Neutrophil (primary cell): ENCODE measurements at regions not wholly inside any gene's neighbourhood (a gene's known extent, or its start where the extent isn't known, plus 50 kb on each side); places are given as distances from the start of the nearest gene placed in this dataset.

ENCODE experiments used
- H3K27ac ChIP-seq: fragments of 200-600 bp; sonication (generic); 2 replicates; pipeline ENCODE4 v1.5.1; 2016; ENCODE audit warnings: mild to moderate bottlenecking, moderate library complexity
- H3K27me3 ChIP-seq: fragments of 200-600 bp; sonication (generic); 2 replicates; pipeline ENCODE4 v1.6.0; 2016; ENCODE audit warnings: mild to moderate bottlenecking
- H3K36me3 ChIP-seq: fragments of 200-600 bp; sonication (generic); 2 replicates; pipeline ENCODE4 v1.5.1; 2017
- H3K4me1 ChIP-seq, 2 experiments: fragments of 200-600 bp in 1 of 2; sonication (generic) in 1 of 2; 1 replicate in 1 of 2; 2 replicates in 1 of 2; pipeline versions ENCODE4 v1.5.1 to v1.6.1; 2013 to 2016; ENCODE audit warnings: low read depth in 1 of 2, low read length in 1 of 2, mild to moderate bottlenecking in 1 of 2, moderate library complexity in 1 of 2; ENCODE audit not compliant: control insufficient read depth in 1 of 2, insufficient read depth in 1 of 2
- H3K4me3 ChIP-seq, 2 experiments: fragments of 200-600 bp in 1 of 2; sonication (generic) in 1 of 2; 1 replicate in 1 of 2; 2 replicates in 1 of 2; pipeline ENCODE4 v1.5.1; 2013 to 2016; ENCODE audit warnings: low read depth in 1 of 2, low read length in 1 of 2, mild to moderate bottlenecking in 1 of 2, moderate library complexity in 1 of 2
- H3K9me3 ChIP-seq: fragments of 200-600 bp; sonication (generic); 2 replicates; pipeline ENCODE4 v1.5.1; 2016
- TF ChIP-seq, protein P1 (sequence below): fragments of 200-600 bp; sonication (generic); IDR thresholded peaks from 2 replicates; pipeline ENCODE4 v1.5.1; 2016; ENCODE audit warnings: antibody characterized with exemption

DNA sequence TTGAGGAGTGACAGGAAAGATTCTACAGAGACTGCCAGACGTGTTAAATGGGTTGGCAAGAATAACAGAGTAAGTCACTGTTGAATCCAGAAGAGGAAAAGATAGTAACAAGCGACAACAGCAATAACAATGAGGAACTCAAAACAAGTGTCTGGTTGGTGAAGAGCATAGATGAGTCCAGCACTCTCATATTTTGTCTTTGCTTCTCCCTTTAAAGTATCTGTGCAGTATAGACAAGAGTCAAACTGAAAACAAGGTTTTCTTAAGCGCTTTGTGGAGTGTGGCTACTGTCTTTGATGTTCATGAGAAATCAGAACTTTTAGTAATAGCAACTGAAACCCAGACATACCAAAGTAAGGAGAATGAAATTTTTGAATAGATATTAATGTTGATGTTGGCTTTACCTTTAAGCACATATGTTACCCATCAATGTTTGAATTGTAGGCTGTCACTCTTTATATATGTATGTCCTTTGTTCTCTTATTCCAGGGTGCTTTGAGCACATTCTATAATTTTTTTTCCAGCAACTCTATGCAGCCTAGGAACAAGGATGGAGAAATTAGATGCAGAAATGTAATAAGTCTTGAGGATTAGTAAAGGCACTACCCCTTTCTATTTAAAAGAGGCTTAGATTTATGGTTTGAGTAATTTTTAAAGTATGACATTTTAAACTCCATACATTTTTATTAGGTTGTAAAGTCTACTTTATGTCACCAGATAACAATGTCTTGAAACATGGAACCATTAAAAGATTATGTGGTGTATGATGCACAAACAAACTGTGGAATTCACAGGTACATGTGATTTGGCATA is 185.5 kb downstream of the NFKBIZ start:
- Histone ChIP-seq H3K27ac (no peak overlapping the region), H3K4me1 (peaks cover 7 to 12% of the 10 kb centered on the region in 2 experiments), H3K4me3 (no peak overlapping the region), H3K9me3 (no peaks in the 10 kb centered on the region), H3K27me3 (no peaks in the 10 kb centered on the region), H3K36me3 (no peaks in the 10 kb centered on the region)
- TF ChIP-seq, protein P1, sequence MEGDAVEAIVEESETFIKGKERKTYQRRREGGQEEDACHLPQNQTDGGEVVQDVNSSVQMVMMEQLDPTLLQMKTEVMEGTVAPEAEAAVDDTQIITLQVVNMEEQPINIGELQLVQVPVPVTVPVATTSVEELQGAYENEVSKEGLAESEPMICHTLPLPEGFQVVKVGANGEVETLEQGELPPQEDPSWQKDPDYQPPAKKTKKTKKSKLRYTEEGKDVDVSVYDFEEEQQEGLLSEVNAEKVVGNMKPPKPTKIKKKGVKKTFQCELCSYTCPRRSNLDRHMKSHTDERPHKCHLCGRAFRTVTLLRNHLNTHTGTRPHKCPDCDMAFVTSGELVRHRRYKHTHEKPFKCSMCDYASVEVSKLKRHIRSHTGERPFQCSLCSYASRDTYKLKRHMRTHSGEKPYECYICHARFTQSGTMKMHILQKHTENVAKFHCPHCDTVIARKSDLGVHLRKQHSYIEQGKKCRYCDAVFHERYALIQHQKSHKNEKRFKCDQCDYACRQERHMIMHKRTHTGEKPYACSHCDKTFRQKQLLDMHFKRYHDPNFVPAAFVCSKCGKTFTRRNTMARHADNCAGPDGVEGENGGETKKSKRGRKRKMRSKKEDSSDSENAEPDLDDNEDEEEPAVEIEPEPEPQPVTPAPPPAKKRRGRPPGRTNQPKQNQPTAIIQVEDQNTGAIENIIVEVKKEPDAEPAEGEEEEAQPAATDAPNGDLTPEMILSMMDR, result no peak

DNA sequence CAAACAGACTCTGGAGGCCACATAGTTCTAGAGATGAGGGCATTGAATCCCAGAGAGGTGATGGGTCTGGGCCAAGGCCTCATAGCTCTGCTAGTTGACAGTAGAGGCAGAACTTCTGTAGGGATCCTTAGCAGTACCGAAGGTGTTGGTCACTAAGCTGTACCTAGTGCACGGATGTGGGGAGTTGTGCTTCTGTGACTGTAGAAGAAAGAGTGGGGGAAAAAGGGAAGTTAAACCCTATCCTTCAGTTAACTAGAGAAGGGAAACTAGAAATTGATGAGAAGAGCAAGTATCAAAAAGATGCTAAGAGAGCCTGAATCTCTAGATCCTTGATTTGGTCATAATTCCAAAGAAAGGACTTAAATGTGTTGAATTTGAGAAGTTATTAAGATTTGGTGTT is 186.7 kb downstream of the NFKBIZ start:
- H3K27me3 ChIP-seq, result no peaks in the 10 kb centered on the region
- peaks cover 0 to 5% of the 10 kb centered on the region in 2 experiments for H3K4me1 ChIP-seq
- TF ChIP-seq, protein P1, result no peak
- no peaks in the 10 kb centered on the region for H3K36me3 ChIP-seq
- H3K27ac ChIP-seq, result no peak overlapping the region
- no peak overlapping the region for H3K4me3 ChIP-seq
- no peaks in the 10 kb centered on the region for H3K9me3 ChIP-seq

DNA sequence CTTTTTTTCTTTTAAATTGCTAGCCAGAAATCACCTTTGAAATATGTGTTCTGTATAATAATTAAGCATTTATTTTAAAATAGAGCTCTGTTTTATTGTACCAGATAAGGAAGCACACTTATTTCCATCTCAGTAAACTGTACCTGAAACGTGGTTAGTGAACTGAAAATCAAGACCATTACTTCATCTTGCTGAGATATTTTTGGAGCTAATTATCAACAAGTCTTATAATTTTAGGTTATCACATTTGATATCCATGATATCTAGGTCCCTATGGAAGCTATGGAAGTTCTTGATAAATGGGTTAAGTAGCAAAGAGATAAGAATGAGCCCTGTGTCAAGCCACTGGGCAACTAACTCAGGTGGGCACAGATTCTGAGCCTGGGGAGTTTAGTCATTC is 187.2 kb downstream of the NFKBIZ start:
- Histone ChIP-seq H3K4me1 (peaks cover 0 to under 1% of the 10 kb centered on the region in 2 experiments), H3K9me3 (no peaks in the 10 kb centered on the region), H3K36me3 (no peaks in the 10 kb centered on the region), H3K4me3 (no peak overlapping the region), H3K27me3 (no peaks in the 10 kb centered on the region), H3K27ac (no peak overlapping the region)
- TF ChIP-seq, protein P1, result no peak

DNA sequence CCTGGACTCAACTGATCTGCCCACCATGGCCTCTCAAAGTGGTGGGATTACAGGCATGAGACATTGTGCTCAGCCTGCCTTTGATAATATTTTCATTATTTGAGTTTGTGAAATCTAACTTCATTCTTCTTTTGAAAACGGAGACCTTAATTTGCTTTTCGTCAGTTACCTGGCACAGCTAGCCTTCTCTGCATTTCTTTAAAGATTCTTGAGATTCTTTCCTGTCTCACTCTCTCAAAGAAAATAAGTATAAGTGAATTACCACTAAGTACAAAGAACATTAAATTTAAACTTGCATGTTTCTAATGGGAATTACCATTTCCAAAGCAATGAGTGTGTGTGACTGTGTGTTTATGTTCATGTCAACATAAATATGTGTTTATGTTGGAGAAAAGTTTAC is 187.9 kb downstream of the NFKBIZ start:
- Histone ChIP-seq H3K27ac (no peak overlapping the region), H3K36me3 (no peaks in the 10 kb centered on the region)
- TF ChIP-seq, protein P1, result no peak

DNA sequence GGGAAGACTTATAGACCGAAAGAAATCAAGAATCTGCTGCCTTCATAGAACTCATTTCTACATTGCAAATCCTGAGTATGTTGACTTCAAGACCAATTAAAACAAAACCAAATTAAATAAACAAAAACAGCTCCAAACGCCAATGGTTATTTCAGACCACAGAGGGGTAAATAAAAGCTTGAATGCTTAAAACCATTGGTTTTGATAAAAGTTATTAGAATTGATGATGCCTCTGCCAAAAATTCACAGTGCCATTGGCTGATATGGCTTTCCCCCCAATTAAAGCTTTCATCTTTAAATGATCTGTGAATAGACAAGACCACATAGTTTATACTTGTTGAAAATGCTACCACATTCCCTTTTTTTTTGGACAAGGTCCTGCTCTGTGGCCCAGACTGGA is 188.5 kb downstream of the NFKBIZ start:
- Histone ChIP-seq H3K27me3 (no peaks in the 10 kb centered on the region), H3K4me1 (no peaks in the 10 kb centered on the region), H3K9me3 (no peaks in the 10 kb centered on the region), H3K27ac (no peak overlapping the region), H3K36me3 (no peaks in the 10 kb centered on the region), H3K4me3 (no peak overlapping the region)
- TF ChIP-seq, protein P1, result no peak

More for the DNA sequence above, 187.9 kb downstream of the NFKBIZ start:
- Histone ChIP-seq H3K4me1 (no peaks in the 10 kb centered on the region), H3K9me3 (no peaks in the 10 kb centered on the region), H3K4me3 (no peak overlapping the region), H3K27me3 (no peaks in the 10 kb centered on the region)
